ENCODE measurements at regions not wholly inside any gene's neighbourhood (a gene's known extent, or its start where the extent isn't known, plus 50 kb on each side); places are given as distances from the start of the nearest gene placed in this dataset.

DNA sequence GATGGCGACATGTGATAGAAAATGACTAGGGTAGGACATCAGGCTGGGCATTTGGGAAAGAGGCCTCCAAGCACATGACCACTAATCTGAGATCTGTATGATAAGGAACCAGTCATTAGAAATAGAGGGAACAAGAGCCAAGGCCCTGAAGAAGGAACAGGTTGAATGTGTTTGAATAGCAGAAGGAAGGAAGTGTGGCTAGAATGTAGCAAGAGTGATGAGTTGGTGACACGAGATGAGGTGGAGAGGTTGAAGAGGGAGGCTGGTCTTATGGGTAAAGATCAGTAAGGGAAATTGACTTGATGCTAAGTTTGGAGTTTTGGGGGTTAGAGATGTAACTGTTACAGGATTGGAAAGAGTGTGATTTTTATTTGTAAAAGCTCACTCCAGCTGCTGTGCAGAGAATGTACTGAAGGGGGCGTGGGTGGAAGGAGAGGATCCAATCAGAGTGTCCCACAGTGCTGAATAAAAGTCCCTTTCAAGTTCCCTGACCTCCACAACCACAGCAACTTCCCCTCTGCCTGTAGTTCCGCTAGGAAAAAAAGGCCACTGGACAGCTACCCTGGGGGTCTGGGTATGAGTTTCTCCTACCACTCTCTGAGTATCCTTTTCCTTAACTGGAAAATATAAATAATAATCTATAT, 295.0 kb downstream of the OMA1 start:
- H2AFZ ChIP-seq (ENCODE audit: low read depth, low read length) = no peak overlapping the region
- H3K79me2 ChIP-seq (ENCODE audit: insufficient read depth, low read length) = no peaks in the 10 kb centered on the region
- no peaks in the 10 kb centered on the region for H3K9me3 ChIP-seq (ENCODE audit: insufficient read depth, low read length, severe bottlenecking)
- H4K20me1 ChIP-seq (ENCODE audit: insufficient read depth, low read length) = no peaks in the 10 kb centered on the region
- H3K27ac ChIP-seq (ENCODE audit: low read length) = no peak overlapping the region
- no peak overlapping the region for H3K4me2 ChIP-seq (ENCODE audit: insufficient read depth, low read length)
- no peaks in the 10 kb centered on the region for H3K4me1 ChIP-seq (ENCODE audit: insufficient read depth, low read length)
- no peaks in the 10 kb centered on the region for H3K36me3 ChIP-seq (ENCODE audit: insufficient read depth, low read length)
- TF ChIP-seq EZH2 (IDR thresholded peaks at IDR 0.05; ENCODE audit: borderline replicate concordance, low read depth, low read length, severe bottlenecking) = no peak
- TF ChIP-seq, protein P1, sequence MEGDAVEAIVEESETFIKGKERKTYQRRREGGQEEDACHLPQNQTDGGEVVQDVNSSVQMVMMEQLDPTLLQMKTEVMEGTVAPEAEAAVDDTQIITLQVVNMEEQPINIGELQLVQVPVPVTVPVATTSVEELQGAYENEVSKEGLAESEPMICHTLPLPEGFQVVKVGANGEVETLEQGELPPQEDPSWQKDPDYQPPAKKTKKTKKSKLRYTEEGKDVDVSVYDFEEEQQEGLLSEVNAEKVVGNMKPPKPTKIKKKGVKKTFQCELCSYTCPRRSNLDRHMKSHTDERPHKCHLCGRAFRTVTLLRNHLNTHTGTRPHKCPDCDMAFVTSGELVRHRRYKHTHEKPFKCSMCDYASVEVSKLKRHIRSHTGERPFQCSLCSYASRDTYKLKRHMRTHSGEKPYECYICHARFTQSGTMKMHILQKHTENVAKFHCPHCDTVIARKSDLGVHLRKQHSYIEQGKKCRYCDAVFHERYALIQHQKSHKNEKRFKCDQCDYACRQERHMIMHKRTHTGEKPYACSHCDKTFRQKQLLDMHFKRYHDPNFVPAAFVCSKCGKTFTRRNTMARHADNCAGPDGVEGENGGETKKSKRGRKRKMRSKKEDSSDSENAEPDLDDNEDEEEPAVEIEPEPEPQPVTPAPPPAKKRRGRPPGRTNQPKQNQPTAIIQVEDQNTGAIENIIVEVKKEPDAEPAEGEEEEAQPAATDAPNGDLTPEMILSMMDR (IDR thresholded peaks at IDR 0.05; ENCODE audit: borderline replicate concordance, extremely low read depth, low read length, poor library complexity, severe bottlenecking) = peak; percentile 40
- H3K4me3 ChIP-seq (ENCODE audit: low read depth in 1 of 2, low read length in 2 of 2) = no peak overlapping the region
- no peak overlapping the region for H3K9ac ChIP-seq (ENCODE audit: low read depth, low read length)
- no peak for ATAC-seq (ENCODE audit: insufficient read depth, low read depth)
- H3K27me3 ChIP-seq (ENCODE audit: insufficient read depth, low read length, poor library complexity) = no peaks in the 10 kb centered on the region
- peak; percentile 11 for DNase-seq

DNA sequence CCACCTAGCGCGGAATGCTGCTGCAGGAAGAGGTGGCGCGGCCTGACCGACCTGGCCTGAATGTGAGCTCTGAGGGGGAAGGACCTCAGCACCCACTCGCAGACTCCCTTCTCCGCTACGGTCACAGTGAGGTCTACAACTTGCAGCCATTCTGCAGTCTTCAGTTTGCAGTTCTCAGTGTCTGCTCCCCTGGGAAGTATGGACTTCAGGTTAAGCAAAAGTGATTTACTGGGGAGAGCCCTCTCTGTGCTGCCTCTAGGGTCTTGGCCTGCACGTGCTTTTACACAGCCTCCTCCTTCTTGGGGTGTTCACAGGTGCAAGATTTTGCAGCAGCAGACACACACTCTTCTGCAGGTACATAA, 296.0 kb downstream of the OMA1 start:
- H3K27me3 ChIP-seq (ENCODE audit: insufficient read depth, low read length, poor library complexity) = no peaks in the 10 kb centered on the region
- no peak for TF ChIP-seq EZH2 (IDR thresholded peaks at IDR 0.05; ENCODE audit: borderline replicate concordance, low read depth, low read length, severe bottlenecking)
- TF ChIP-seq, protein P1 (IDR thresholded peaks at IDR 0.05; ENCODE audit: borderline replicate concordance, extremely low read depth, low read length, poor library complexity, severe bottlenecking) = no peak
- H3K4me1 ChIP-seq (ENCODE audit: insufficient read depth, low read length) = no peaks in the 10 kb centered on the region
- no peaks in the 10 kb centered on the region for H3K36me3 ChIP-seq (ENCODE audit: insufficient read depth, low read length)
- DNase-seq = no peak
- no peak overlapping the region for H3K27ac ChIP-seq (ENCODE audit: low read length)
- no peak overlapping the region for H3K4me3 ChIP-seq (ENCODE audit: low read depth in 1 of 2, low read length in 2 of 2)
- H3K9ac ChIP-seq (ENCODE audit: low read depth, low read length) = no peak overlapping the region
- H3K9me3 ChIP-seq (ENCODE audit: insufficient read depth, low read length, severe bottlenecking) = no peaks in the 10 kb centered on the region
- H4K20me1 ChIP-seq (ENCODE audit: insufficient read depth, low read length) = no peaks in the 10 kb centered on the region
- no peak overlapping the region for H2AFZ ChIP-seq (ENCODE audit: low read depth, low read length)
- H3K4me2 ChIP-seq (ENCODE audit: insufficient read depth, low read length) = no peak overlapping the region
- ATAC-seq (ENCODE audit: insufficient read depth, low read depth) = no peak
- H3K79me2 ChIP-seq (ENCODE audit: insufficient read depth, low read length) = no peaks in the 10 kb centered on the region

DNA sequence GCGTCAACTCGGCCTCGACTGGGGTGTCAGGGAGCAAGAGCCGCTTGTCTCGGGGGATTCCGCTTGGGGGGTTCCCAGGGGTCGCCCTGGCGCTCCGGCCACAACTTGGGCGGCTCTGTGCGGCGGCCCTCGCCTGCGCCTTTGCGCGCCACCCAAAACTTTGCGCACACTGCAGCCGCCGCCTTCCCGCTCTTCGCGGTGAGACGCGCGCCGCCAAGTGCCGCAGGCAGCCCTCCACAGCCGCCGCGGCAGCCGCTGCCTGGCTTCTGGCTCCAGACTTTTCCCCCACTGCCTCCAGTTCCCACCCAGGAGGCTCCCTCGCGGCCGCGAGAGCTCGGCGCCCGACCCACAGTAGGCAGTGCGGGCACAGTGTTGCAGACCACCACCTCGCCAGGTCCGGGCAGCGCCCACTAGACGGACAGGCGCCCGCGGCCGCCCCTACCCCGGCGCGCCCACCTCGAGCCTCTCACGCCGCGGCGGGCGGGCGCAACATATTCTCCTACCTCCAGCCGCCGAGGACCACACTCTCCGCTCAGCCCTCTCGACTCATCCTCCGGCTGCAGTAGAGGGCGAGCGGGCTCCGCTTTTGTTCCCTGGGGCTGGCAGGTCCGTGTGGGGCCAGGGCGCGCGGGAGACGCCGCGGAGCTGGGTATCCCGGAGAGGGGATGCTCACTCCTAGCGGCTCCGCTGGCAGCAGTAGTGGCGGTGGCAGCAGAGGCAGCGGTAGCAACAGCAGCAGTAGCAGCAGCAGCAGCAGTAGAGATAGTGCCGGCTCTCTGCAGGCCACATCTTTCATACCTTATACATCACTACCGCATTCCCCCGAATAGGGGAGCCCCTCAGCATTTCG, 296.6 kb downstream of the OMA1 start:
- H3K4me3 ChIP-seq (ENCODE audit: low read depth in 1 of 2, low read length in 2 of 2) = no peak overlapping the region
- ATAC-seq (ENCODE audit: insufficient read depth, low read depth) (no peak), DNase-seq (no peak)
- no peaks in the 10 kb centered on the region for H3K27me3 ChIP-seq (ENCODE audit: insufficient read depth, low read length, poor library complexity)
- no peaks in the 10 kb centered on the region for H4K20me1 ChIP-seq (ENCODE audit: insufficient read depth, low read length)
- H2AFZ ChIP-seq (ENCODE audit: low read depth, low read length) = no peak overlapping the region
- TF ChIP-seq, protein P1 (IDR thresholded peaks at IDR 0.05; ENCODE audit: borderline replicate concordance, extremely low read depth, low read length, poor library complexity, severe bottlenecking) = no peak
- TF ChIP-seq EZH2 (IDR thresholded peaks at IDR 0.05; ENCODE audit: borderline replicate concordance, low read depth, low read length, severe bottlenecking) = no peak
- H3K79me2 ChIP-seq (ENCODE audit: insufficient read depth, low read length) = no peaks in the 10 kb centered on the region
- no peak overlapping the region for H3K9ac ChIP-seq (ENCODE audit: low read depth, low read length)
- no peak overlapping the region for H3K27ac ChIP-seq (ENCODE audit: low read length)
- no peaks in the 10 kb centered on the region for H3K4me1 ChIP-seq (ENCODE audit: insufficient read depth, low read length)
- no peak overlapping the region for H3K4me2 ChIP-seq (ENCODE audit: insufficient read depth, low read length)
- no peaks in the 10 kb centered on the region for H3K9me3 ChIP-seq (ENCODE audit: insufficient read depth, low read length, severe bottlenecking)
- no peaks in the 10 kb centered on the region for H3K36me3 ChIP-seq (ENCODE audit: insufficient read depth, low read length)

Measured in DND-41 (cell line).